PFSK-1 (cell line): ENCODE measurements at regions not wholly inside any gene's neighbourhood (a gene's known extent, or its start where the extent isn't known, plus 50 kb on each side); places are given as distances from the start of the nearest gene placed in this dataset.

Source experiments
- FOXP2 ChIP-seq: optimal IDR thresholded peaks from 2 replicates; pipeline ENCODE3; 2011; ENCODE audit warnings: borderline replicate concordance, control low read depth, inconsistent platforms; ENCODE audit not compliant: insufficient read depth; ENCODE audit errors: extremely low read length, extremely low read depth
- POLR2AphosphoS5 ChIP-seq: IDR thresholded peaks from 2 replicates; pipeline ENCODE4 v1.6.1; 2012; ENCODE audit warnings: low read depth, mild to moderate bottlenecking, control low read depth, low read length, moderate library complexity
- SIN3A ChIP-seq: IDR thresholded peaks from 2 replicates; pipeline ENCODE4 v1.6.1; 2012; ENCODE audit warnings: mild to moderate bottlenecking, low read length, moderate library complexity, borderline replicate concordance; ENCODE audit not compliant: insufficient read depth
- TAF1 ChIP-seq: IDR thresholded peaks from 2 replicates; pipeline ENCODE4 v1.6.1; 2012; ENCODE audit warnings: low read length, control low read depth, borderline replicate concordance; ENCODE audit not compliant: insufficient read depth
- TF ChIP-seq, protein P1 (sequence below), 2 experiments: IDR thresholded peaks; 2 replicates each; pipeline versions ENCODE4 v1.6.1 to v1.8.0; 2011 to 2012; ENCODE audit warnings: low read depth in 2 of 2, low read length in 2 of 2, control low read depth in 1 of 2, inconsistent platforms in 1 of 2, mild to moderate bottlenecking in 1 of 2, moderate library complexity in 1 of 2; ENCODE audit not compliant: insufficient read depth in 1 of 2

DNA sequence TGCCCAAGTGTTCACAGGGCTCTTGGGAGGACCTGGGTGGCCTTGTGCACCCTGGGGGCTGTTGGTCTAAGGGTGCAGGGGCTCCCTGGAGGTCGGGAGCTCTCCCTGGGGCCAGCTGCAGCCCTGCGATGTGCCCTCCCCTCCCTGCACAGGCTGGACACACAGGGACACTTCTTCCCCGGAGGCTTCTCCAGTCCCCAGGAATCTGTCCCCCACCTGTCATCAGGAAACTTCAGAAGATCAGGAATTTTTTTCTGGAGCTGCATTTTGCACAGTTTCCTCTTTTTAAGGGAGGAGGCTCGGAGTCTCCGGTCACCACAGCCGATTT, 66.9 kb upstream of the BHLHE23 start:
- TF ChIP-seq, protein P1, sequence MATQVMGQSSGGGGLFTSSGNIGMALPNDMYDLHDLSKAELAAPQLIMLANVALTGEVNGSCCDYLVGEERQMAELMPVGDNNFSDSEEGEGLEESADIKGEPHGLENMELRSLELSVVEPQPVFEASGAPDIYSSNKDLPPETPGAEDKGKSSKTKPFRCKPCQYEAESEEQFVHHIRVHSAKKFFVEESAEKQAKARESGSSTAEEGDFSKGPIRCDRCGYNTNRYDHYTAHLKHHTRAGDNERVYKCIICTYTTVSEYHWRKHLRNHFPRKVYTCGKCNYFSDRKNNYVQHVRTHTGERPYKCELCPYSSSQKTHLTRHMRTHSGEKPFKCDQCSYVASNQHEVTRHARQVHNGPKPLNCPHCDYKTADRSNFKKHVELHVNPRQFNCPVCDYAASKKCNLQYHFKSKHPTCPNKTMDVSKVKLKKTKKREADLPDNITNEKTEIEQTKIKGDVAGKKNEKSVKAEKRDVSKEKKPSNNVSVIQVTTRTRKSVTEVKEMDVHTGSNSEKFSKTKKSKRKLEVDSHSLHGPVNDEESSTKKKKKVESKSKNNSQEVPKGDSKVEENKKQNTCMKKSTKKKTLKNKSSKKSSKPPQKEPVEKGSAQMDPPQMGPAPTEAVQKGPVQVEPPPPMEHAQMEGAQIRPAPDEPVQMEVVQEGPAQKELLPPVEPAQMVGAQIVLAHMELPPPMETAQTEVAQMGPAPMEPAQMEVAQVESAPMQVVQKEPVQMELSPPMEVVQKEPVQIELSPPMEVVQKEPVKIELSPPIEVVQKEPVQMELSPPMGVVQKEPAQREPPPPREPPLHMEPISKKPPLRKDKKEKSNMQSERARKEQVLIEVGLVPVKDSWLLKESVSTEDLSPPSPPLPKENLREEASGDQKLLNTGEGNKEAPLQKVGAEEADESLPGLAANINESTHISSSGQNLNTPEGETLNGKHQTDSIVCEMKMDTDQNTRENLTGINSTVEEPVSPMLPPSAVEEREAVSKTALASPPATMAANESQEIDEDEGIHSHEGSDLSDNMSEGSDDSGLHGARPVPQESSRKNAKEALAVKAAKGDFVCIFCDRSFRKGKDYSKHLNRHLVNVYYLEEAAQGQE (IDR thresholded peaks at IDR 0.05; ENCODE audit: insufficient read depth in 1 of 2, low read depth in 2 of 2, low read length in 2 of 2), result no peak
- TF ChIP-seq POLR2AphosphoS5 (no peak), SIN3A (no peak), TAF1 (no peak), FOXP2 (no peak)
